ENCODE measurements at regions not wholly inside any gene's neighbourhood (a gene's known extent, or its start where the extent isn't known, plus 50 kb on each side); places are given as distances from the start of the nearest gene placed in this dataset.
"Not testable (repeated sequence)": the region's sequence is repeated elsewhere in the genome, so short reads cannot be mapped to it uniquely, and the experiment has no call there.

DNA sequence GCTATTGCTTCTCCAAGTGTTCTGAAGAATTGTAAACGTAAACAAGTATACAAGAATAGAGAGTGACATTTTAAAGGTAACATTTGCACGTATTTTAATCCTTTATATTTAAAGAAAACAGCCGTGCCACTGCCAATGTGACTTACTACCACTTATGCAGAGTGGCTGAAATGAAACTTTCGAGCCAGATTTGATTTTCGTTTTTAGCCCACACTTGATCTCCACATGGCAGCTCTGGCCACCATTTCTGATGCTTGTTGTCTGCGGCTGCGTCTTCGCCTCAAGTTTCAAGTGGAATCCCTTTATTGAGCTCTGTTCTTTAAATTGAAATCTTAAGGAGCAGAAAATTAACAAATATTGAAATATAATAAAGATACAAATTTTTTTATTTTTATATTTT is 70.0 kb downstream of the ELAPOR2 start:
- Histone ChIP-seq H3K27me3 (replicated peaks; ENCODE audit: control insufficient read depth, insufficient read depth, low read length) (no peaks in the 10 kb centered on the region), H3K36me3 (ENCODE audit: control insufficient read depth, insufficient read depth, low read length) (no peaks in the 10 kb centered on the region), H3K4me3 (replicated peaks; ENCODE audit: low read depth, low read length) (no peak overlapping the region)
- TF ChIP-seq, protein P1, sequence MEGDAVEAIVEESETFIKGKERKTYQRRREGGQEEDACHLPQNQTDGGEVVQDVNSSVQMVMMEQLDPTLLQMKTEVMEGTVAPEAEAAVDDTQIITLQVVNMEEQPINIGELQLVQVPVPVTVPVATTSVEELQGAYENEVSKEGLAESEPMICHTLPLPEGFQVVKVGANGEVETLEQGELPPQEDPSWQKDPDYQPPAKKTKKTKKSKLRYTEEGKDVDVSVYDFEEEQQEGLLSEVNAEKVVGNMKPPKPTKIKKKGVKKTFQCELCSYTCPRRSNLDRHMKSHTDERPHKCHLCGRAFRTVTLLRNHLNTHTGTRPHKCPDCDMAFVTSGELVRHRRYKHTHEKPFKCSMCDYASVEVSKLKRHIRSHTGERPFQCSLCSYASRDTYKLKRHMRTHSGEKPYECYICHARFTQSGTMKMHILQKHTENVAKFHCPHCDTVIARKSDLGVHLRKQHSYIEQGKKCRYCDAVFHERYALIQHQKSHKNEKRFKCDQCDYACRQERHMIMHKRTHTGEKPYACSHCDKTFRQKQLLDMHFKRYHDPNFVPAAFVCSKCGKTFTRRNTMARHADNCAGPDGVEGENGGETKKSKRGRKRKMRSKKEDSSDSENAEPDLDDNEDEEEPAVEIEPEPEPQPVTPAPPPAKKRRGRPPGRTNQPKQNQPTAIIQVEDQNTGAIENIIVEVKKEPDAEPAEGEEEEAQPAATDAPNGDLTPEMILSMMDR (IDR thresholded peaks at IDR 0.05; ENCODE audit: insufficient read depth, low read length, poor library complexity, severe bottlenecking) = no peak
- DNase-seq (ENCODE audit: extremely low read depth, insufficient read length) = no peak

DNA sequence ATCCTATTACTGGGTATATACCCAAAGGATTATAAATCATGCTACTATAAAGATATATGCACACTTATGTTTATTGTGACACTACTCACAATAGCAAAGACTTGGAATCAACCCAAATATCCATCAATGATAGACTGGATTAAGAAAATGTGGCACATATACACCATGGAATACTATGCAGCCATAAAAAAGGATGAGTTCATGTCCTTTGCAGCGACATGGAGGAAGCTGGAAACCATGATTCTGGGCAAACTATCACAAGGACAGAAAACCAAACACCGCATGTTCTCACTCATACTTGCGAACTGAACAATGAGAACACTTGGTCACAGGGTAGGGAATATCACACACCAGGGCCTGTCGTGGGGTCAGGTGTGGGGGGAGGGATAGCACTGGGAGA is 71.6 kb downstream of the ELAPOR2 start:
- not testable (repeated sequence) for H3K4me3 ChIP-seq (replicated peaks; ENCODE audit: low read depth, low read length); H3K27me3 ChIP-seq (replicated peaks; ENCODE audit: control insufficient read depth, insufficient read depth, low read length); H3K36me3 ChIP-seq (ENCODE audit: control insufficient read depth, insufficient read depth, low read length); DNase-seq (ENCODE audit: extremely low read depth, insufficient read length)

DNA sequence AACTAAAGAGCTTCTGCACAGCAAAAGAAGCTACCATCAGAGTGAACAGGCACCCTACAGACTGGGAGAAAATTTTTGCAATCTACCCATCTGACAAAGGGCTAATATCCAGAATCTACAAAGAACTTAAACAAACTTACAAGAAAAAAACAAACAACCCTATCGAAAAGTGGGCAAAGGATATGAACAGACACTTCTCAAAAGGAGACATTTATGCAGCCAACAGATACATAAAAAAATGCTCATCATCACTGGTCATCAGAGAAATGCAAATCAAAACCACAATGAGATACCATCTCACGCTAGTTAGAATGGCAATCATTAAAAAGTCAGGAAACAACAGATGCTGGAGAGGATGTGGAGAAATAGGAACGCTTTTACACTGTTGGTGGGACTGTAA is 72.1 kb downstream of the ELAPOR2 start:
- H3K36me3 ChIP-seq (ENCODE audit: control insufficient read depth, insufficient read depth, low read length); DNase-seq (ENCODE audit: extremely low read depth, insufficient read length); H3K27me3 ChIP-seq (replicated peaks; ENCODE audit: control insufficient read depth, insufficient read depth, low read length); H3K4me3 ChIP-seq (replicated peaks; ENCODE audit: low read depth, low read length): not testable (repeated sequence)

DNA sequence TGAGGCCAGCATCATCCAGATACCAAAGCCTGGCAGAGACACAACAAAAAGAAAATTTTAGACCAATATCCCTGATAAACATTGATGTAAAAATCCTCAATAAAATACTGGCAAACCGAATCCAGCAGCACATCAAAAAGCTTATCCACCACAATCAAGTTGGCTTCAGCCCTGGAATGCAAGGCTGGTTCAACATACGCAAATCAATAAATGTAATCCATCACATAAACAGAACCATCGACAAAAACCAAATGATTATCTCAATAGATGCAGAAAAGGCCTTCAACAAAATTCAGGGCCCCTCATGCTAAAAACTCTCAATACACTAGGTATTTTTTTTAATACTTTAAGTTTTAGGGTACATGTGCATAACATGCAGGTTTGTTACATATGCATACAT is 74.1 kb downstream of the ELAPOR2 start:
- H3K27me3 ChIP-seq (replicated peaks; ENCODE audit: control insufficient read depth, insufficient read depth, low read length); H3K4me3 ChIP-seq (replicated peaks; ENCODE audit: low read depth, low read length); H3K36me3 ChIP-seq (ENCODE audit: control insufficient read depth, insufficient read depth, low read length); DNase-seq (ENCODE audit: extremely low read depth, insufficient read length): not testable (repeated sequence)

DNA sequence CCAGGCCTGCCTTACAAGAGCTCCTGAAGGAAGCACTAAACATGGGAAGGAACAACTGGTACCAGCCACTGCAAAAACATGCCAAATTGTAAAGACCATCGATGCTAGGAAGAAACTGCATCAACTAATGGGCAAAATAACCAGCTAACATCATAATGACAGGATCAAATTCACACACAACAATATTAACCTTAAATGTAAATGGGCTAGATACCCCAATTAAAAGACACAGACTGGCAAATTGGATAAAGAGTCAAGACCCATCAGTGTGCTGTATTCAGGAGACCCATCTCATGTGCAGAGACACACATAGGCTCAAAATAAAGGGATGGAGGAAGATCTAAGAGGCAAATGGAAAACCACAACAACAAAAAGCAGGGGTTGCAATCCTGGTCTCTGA is 75.8 kb downstream of the ELAPOR2 start:
- H3K4me3 ChIP-seq (replicated peaks; ENCODE audit: low read depth, low read length); DNase-seq (ENCODE audit: extremely low read depth, insufficient read length); H3K27me3 ChIP-seq (replicated peaks; ENCODE audit: control insufficient read depth, insufficient read depth, low read length); H3K36me3 ChIP-seq (ENCODE audit: control insufficient read depth, insufficient read depth, low read length): not testable (repeated sequence)

DNA sequence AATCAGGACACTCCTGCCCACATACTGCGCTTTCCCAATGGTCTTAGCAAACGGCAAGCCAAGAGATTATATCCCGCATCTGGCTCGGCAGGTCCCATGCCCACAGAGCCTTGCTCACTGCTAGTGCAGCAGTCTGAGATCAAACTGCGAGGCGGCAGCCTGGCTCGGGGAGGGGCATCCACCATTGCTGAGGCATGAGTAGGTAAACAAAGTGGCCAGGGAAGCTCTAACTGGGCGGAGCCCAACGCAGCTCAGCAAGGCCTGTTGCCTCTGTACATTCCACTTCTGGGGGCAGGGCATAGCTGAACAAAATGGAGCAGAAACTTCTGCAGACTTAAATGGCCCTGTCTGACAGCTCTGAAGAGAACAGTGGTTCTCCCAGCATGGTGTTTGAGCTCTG is 77.5 kb downstream of the ELAPOR2 start:
- DNase-seq (ENCODE audit: extremely low read depth, insufficient read length); H3K4me3 ChIP-seq (replicated peaks; ENCODE audit: low read depth, low read length); H3K27me3 ChIP-seq (replicated peaks; ENCODE audit: control insufficient read depth, insufficient read depth, low read length); H3K36me3 ChIP-seq (ENCODE audit: control insufficient read depth, insufficient read depth, low read length): not testable (repeated sequence)

DNA sequence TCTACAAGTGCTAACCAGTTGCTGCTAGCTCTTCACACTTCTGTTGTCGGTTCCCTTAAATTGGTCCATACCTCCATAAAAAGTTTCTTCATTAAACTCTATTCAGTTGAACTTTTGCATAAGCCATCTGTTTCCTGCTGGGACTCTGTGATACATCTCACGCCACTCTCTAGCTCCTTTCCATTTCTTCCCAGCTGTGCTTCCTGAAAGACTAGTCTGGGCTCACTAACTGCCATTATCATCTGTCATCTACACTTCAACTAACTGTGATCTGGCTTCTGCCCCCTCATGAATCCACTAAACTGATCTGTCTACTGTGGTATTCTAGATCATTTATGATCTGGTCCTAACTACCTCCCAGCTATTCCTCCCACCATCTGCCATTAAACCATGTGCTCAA is 78.3 kb downstream of the ELAPOR2 start:
- H3K36me3 ChIP-seq (ENCODE audit: control insufficient read depth, insufficient read depth, low read length) = no peaks in the 10 kb centered on the region
- TF ChIP-seq, protein P1 (IDR thresholded peaks at IDR 0.05; ENCODE audit: insufficient read depth, low read length, poor library complexity, severe bottlenecking) = no peak
- no peak for DNase-seq (ENCODE audit: extremely low read depth, insufficient read length)

DNA sequence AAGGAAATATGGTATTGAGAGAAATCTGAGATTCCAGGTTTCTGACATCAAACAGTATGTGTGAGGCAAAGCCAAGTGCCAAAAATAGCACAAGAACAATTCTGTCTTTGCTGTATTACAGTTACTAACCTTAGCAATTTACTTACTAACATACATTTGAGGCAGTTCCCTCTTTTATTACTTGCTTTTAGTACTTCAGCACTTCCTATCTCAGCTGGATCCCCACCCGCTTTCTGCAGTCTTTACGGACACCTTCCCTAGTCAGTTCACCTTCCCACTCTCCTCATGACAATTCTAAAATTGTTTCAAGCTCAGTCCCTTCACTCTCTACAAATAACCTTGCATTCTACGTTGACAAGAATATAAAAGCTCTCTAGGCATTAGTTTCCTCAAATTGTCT is 79.2 kb downstream of the ELAPOR2 start:
- H3K27me3 ChIP-seq (replicated peaks; ENCODE audit: control insufficient read depth, insufficient read depth, low read length) = no peaks in the 10 kb centered on the region
- TF ChIP-seq, protein P1 (IDR thresholded peaks at IDR 0.05; ENCODE audit: insufficient read depth, low read length, poor library complexity, severe bottlenecking) = no peak
- no peak overlapping the region for H3K4me3 ChIP-seq (replicated peaks; ENCODE audit: low read depth, low read length)
- no peak for DNase-seq (ENCODE audit: extremely low read depth, insufficient read length)
- no peaks in the 10 kb centered on the region for H3K36me3 ChIP-seq (ENCODE audit: control insufficient read depth, insufficient read depth, low read length)

More for the DNA sequence above, 78.3 kb downstream of the ELAPOR2 start:
- Histone ChIP-seq H3K4me3 (replicated peaks; ENCODE audit: low read depth, low read length) (no peak overlapping the region), H3K27me3 (replicated peaks; ENCODE audit: control insufficient read depth, insufficient read depth, low read length) (no peaks in the 10 kb centered on the region)

Data from GM06990 (cell line).